Cardiac septum (tissue), 1 donor: ENCODE measurements at regions not wholly inside any gene's neighbourhood (a gene's known extent, or its start where the extent isn't known, plus 50 kb on each side); places are given as distances from the start of the nearest gene placed in this dataset.
"Not testable (repeated sequence)": the region's sequence is repeated elsewhere in the genome, so short reads cannot be mapped to it uniquely, and the experiment has no call there.

Source experiments
- DNase-seq: peaks from one replicate; pipeline ENCODE4 v3.0.0-alpha.2; 2020; ENCODE audit warnings: low spot score
- intact Hi-C: fragments of 100-400 bp; cut with DNase I; formaldehyde crosslinking; loops from one replicate; pipeline ENCODE4 v1.14.0; 2022
- donor health status: DM: no; HTN: no; CAD: no.

DNA sequence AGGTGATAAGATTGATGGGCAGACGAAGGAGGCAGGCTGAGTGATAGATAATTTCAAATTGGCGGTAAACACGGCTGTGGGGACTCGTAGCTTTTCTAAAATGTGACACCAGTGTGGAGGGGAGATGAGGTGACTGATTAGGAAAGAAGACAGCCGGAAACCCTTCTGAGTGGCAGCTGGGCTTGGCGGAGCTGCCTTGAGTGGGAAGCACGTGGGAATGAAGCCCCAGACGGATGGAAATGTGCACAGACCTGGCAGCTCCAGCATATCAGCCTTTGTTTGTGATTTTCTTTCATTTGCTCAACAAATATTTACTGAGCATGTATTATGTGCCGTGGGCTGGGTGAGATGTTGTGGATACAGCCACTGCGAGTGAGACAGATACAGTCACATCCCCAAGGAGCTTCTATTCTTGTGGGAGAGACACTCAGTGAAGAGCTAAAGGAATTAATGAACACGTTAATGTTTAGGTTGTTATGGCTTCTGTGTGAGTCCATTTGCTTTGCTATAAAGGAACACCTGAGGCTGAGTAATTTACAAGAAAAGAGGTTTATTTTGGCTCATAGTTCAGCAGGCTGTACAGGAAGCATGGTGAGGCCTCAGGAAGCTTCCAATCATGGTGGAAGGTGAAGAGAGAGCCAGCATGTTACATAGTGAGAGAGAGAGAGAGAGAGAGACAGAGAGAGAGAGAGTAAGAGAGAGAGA is 65.5 kb upstream of the LHX5 start:
- intact Hi-C loops = no loop called here

GRCh38 chr12:113535100-113535499 is 63.4 kb upstream of the LHX5 start:
- intact Hi-C loops = no loop called here
- no peak for DNase-seq

More for the DNA sequence above, 65.5 kb upstream of the LHX5 start:
- no peak for DNase-seq

DNA sequence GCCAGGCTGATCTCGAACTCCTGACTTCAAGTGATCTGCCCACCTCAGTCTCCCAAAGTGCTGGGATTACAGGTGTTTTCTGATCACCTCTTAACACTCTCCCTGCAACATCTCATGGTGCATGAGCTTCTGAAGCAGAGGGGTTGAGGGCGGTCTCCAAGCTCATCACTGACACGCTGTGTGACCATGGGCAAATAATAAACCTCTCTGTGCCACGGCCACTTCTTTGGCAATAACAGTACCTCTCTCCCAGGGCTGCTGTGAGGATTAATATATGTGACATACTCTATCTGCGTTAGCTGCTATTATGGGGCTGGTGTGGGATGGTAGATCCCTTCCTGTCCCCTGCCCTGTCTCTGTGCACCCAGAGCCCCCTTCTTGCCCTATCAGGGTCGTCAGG is 62.9 kb upstream of the LHX5 start:
- DNase-seq = no peak
- intact Hi-C loops = no loop called here

GRCh38 chr12:113533842-113534375 is 62.2 kb upstream of the LHX5 start:
- DNase-seq = no peak
- intact Hi-C loops = no loop called here

DNA sequence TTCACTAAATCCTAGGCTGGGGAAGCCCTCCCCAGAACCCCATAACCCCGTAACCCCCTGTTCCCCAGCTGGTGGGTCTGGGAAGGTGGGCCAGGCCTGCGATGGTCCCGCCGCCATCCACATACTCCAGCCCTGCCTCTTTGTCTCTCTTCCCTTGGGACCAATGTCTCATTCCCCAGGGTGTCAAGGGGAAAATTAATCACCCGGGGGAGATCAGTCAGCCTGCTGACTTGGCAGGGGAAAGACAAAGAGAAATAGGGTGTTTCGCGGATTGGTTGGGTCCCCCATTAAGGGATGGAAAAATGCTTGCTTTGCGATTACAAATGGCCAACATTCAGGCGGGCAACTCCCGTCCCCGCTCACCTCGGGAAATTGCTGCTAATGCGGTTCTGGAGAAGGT is 60.6 kb upstream of the LHX5 start:
- intact Hi-C loops = no loop called here

GRCh38 chr12:113531073-113531472 is 59.4 kb upstream of the LHX5 start:
- intact Hi-C loops, DNase-seq: not testable (repeated sequence)

More for the DNA sequence above, 60.6 kb upstream of the LHX5 start:
- DNase-seq = no peak

GRCh38 chr12:113528606-113529293 is 57.1 kb upstream of the LHX5 start:
- DNase-seq = no peak
- intact Hi-C loops = no loop called here

DNA sequence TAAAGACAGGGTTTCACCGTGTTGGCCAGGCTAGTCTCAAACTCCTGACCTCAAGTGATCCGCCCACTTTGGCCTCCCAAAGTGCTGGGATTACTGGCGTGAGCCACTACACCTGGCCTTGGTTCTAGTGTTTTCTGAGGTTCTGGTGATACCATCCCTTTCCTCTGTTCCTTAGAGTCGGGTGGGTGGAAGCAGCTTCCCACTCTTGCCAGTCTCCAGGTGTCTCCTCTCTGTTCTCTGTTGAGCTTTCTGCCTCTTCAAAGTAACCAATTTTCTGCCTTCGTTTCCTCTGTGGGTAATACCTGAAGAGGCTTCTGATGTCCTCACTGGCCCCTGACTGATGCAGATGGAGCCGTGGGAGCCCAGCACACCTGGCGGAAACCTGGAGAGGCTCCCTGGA is 53.4 kb upstream of the LHX5 start:
- intact Hi-C loops = no loop called here
- no peak for DNase-seq

- intact Hi-C loops = no loop called here
- no peak for DNase-seq
Measured at GRCh38 chr12:113524495-113524894, 52.8 kb upstream of the LHX5 start.

DNA sequence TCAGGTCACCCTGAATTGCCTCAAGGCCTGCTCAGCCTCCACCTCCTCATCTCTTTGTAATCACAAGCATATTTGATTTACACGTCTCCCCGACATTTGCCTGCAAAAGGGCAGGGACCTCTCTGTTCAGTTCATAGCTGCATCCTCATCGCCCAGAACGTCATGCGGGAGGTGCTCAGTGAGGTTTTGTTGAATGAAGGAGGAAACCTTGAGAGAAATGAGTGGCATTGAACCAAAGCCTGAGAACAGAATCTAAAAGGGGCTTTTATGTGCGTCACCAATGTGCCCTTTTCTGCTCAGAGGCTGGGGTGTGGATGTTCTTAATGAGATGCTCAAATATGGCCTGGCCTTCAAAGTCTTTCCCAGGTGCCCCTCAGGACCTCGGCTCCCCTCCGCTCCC is 50.0 kb upstream of the LHX5 start:
- intact Hi-C loops = no loop called here
- DNase-seq = no peak
